ENCODE measurements at regions not wholly inside any gene's neighbourhood (a gene's known extent, or its start where the extent isn't known, plus 50 kb on each side); places are given as distances from the start of the nearest gene placed in this dataset.

- Histone ChIP-seq H3K27me3 (ENCODE audit: control insufficient read depth, insufficient read depth, low read length) (no peaks in the 10 kb centered on the region), H3K36me3 (ENCODE audit: control insufficient read depth, insufficient read depth, low read length) (no peaks in the 10 kb centered on the region), H3K4me1 (ENCODE audit: control insufficient read depth, insufficient read depth, low read length) (no peaks in the 10 kb centered on the region), H3K9ac (ENCODE audit: low read length) (no peak overlapping the region), H3K9me3 (ENCODE audit: control insufficient read depth, low read length) (no peaks in the 10 kb centered on the region), H3K4me3 (ENCODE audit: low read length) (no peak overlapping the region)
Observed at GRCh38 chr2:57617318-57617717, 429.3 kb upstream of the VRK2 start.

DNA sequence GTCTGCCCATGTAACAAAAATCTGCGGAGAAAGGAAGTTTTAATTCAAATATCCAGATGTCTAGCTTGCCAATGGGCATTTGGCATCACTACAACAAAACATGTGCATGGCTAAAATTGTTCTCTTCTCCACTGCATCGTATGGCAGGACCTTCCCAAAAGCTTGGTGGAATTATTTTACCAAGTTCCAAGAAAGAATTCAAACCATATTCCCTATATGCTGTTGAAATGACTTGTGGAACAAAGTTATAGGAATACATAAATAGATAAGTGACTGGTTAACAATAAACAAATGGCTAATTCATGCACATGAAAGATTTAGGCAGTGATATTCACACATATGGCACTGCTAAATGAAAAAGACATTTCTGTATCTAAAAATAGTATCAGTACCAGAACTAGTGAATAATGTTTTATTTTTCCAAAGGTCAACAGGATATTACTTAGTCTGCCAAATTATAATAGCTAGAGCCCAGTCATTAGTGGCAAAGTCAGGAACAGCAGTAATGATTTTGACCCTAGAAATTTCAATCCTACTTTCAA lies 425.4 kb upstream of the VRK2 start:
- no peak overlapping the region for H3K9ac ChIP-seq (ENCODE audit: low read length)
- no peaks in the 10 kb centered on the region for H3K36me3 ChIP-seq (ENCODE audit: control insufficient read depth, insufficient read depth, low read length)
- no peaks in the 10 kb centered on the region for H3K4me1 ChIP-seq (ENCODE audit: control insufficient read depth, insufficient read depth, low read length)
- no peaks in the 10 kb centered on the region for H3K9me3 ChIP-seq (ENCODE audit: control insufficient read depth, low read length)
- H3K4me3 ChIP-seq (ENCODE audit: low read length), result no peak overlapping the region
- no peaks in the 10 kb centered on the region for H3K27me3 ChIP-seq (ENCODE audit: control insufficient read depth, insufficient read depth, low read length)

DNA sequence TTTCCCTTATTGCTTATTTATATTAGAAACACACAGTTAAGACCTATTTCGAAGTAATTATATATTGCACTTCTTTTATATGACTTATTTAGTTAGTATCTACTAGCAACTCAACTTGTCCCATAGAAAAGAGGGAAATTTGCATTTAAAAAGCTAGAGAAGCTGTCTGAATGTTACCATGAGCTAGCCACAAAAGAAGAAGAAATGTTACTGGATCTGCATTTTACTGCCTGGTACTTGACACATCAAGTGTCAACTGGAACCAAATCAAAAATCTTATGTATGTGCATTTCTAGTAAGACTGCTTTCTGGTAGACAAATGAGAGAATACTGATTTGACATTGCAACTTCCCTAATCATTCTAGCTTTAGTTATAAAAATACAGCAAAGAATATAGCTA lies 424.6 kb upstream of the VRK2 start:
- no peaks in the 10 kb centered on the region for H3K4me1 ChIP-seq (ENCODE audit: control insufficient read depth, insufficient read depth, low read length)
- H3K9me3 ChIP-seq (ENCODE audit: control insufficient read depth, low read length), result no peaks in the 10 kb centered on the region
- H3K9ac ChIP-seq (ENCODE audit: low read length), result no peak overlapping the region
- H3K4me3 ChIP-seq (ENCODE audit: low read length), result no peak overlapping the region
- H3K36me3 ChIP-seq (ENCODE audit: control insufficient read depth, insufficient read depth, low read length), result no peaks in the 10 kb centered on the region
- H3K27me3 ChIP-seq (ENCODE audit: control insufficient read depth, insufficient read depth, low read length), result no peaks in the 10 kb centered on the region

- H3K27me3 ChIP-seq (ENCODE audit: control insufficient read depth, insufficient read depth, low read length), result no peaks in the 10 kb centered on the region
- H3K4me1 ChIP-seq (ENCODE audit: control insufficient read depth, insufficient read depth, low read length), result no peaks in the 10 kb centered on the region
- H3K9me3 ChIP-seq (ENCODE audit: control insufficient read depth, low read length), result no peaks in the 10 kb centered on the region
- no peak overlapping the region for H3K9ac ChIP-seq (ENCODE audit: low read length)
- H3K4me3 ChIP-seq (ENCODE audit: low read length), result no peak overlapping the region
- H3K36me3 ChIP-seq (ENCODE audit: control insufficient read depth, insufficient read depth, low read length), result no peaks in the 10 kb centered on the region
Observed at GRCh38 chr2:57656198-57656597, 390.4 kb upstream of the VRK2 start.

GRCh38 chr2:57669570-57669969 lies 377.0 kb upstream of the VRK2 start:
- Histone ChIP-seq H3K4me3 (ENCODE audit: low read length) (no peak overlapping the region), H3K36me3 (ENCODE audit: control insufficient read depth, insufficient read depth, low read length) (no peaks in the 10 kb centered on the region), H3K9me3 (ENCODE audit: control insufficient read depth, low read length) (no peaks in the 10 kb centered on the region), H3K27me3 (ENCODE audit: control insufficient read depth, insufficient read depth, low read length) (no peaks in the 10 kb centered on the region), H3K4me1 (ENCODE audit: control insufficient read depth, insufficient read depth, low read length) (no peaks in the 10 kb centered on the region), H3K9ac (ENCODE audit: low read length) (no peak overlapping the region)

- no peaks in the 10 kb centered on the region for H3K4me1 ChIP-seq (ENCODE audit: control insufficient read depth, insufficient read depth, low read length)
- H3K27me3 ChIP-seq (ENCODE audit: control insufficient read depth, insufficient read depth, low read length), result no peaks in the 10 kb centered on the region
- no peak overlapping the region for H3K9ac ChIP-seq (ENCODE audit: low read length)
- no peak overlapping the region for H3K4me3 ChIP-seq (ENCODE audit: low read length)
- no peaks in the 10 kb centered on the region for H3K36me3 ChIP-seq (ENCODE audit: control insufficient read depth, insufficient read depth, low read length)
- H3K9me3 ChIP-seq (ENCODE audit: control insufficient read depth, low read length), result no peaks in the 10 kb centered on the region
Observed at GRCh38 chr2:57674025-57674424, 372.6 kb upstream of the VRK2 start.

DNA sequence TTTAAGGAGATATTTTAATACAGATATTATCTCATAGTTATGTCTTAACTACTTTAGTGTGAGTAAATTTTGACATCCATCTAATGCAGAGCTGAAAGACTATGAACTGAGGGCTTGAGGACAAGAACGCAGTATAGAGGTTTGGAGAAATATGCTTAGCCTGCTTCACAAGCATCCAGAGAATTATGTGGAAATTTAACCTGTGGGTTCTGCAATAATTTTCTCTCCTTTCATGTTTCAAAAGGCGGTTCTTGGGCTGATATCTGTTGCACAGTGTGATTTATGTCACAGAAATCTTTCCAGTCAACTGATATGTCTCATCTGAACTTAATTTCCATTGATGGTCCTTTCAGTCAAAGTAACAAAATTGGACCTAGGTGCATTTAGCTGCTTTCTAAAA lies 371.9 kb upstream of the VRK2 start:
- H3K4me3 ChIP-seq (ENCODE audit: low read length), result no peak overlapping the region
- no peaks in the 10 kb centered on the region for H3K36me3 ChIP-seq (ENCODE audit: control insufficient read depth, insufficient read depth, low read length)
- H3K9ac ChIP-seq (ENCODE audit: low read length), result no peak overlapping the region
- H3K4me1 ChIP-seq (ENCODE audit: control insufficient read depth, insufficient read depth, low read length), result no peaks in the 10 kb centered on the region
- no peaks in the 10 kb centered on the region for H3K27me3 ChIP-seq (ENCODE audit: control insufficient read depth, insufficient read depth, low read length)
- H3K9me3 ChIP-seq (ENCODE audit: control insufficient read depth, low read length), result no peaks in the 10 kb centered on the region

DNA sequence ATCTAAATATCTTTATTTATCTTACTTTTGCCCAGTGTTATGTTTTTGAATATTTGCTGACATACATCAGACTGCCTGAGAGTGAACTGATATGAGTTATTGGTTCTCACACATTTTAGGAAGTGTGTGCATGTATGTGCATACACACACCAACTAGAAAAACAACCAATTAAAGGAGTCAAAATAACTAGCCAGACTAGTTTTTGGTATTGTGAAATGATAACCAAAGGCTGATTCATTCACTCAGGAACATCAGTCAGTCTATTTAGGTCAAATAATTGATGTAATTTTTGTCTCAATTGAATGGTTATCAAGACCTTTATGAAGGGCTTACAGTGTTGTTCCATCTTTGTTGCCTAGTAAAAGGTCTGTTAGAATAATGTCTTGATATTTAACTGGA lies 369.3 kb upstream of the VRK2 start:
- H3K4me3 ChIP-seq (ENCODE audit: low read length), result no peak overlapping the region
- H3K4me1 ChIP-seq (ENCODE audit: control insufficient read depth, insufficient read depth, low read length), result no peaks in the 10 kb centered on the region
- H3K9ac ChIP-seq (ENCODE audit: low read length), result no peak overlapping the region
- no peaks in the 10 kb centered on the region for H3K36me3 ChIP-seq (ENCODE audit: control insufficient read depth, insufficient read depth, low read length)
- H3K27me3 ChIP-seq (ENCODE audit: control insufficient read depth, insufficient read depth, low read length), result no peaks in the 10 kb centered on the region
- no peaks in the 10 kb centered on the region for H3K9me3 ChIP-seq (ENCODE audit: control insufficient read depth, low read length)

DNA sequence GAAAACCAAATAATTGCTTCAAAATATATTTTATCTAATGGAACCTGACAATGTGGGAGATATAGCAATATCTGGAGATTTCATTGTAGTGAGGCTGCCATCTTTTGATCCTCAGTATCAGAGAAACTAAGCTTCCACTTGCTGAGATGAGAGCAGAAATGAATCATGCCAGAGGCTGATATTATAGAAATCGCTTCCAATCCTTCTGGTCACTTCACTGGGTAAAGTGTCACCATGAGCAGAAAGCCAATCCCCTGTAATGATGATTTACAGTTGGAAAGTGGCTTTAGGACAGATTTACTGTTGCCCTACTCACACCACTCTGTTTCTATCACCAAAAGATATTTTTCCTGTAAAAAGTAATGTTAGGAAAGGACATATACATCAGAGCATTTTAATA lies 365.0 kb upstream of the VRK2 start:
- Histone ChIP-seq H3K9me3 (ENCODE audit: control insufficient read depth, low read length) (no peaks in the 10 kb centered on the region), H3K4me1 (ENCODE audit: control insufficient read depth, insufficient read depth, low read length) (no peaks in the 10 kb centered on the region), H3K36me3 (ENCODE audit: control insufficient read depth, insufficient read depth, low read length) (no peaks in the 10 kb centered on the region), H3K9ac (ENCODE audit: low read length) (no peak overlapping the region), H3K4me3 (ENCODE audit: low read length) (no peak overlapping the region), H3K27me3 (ENCODE audit: control insufficient read depth, insufficient read depth, low read length) (no peaks in the 10 kb centered on the region)

DNA sequence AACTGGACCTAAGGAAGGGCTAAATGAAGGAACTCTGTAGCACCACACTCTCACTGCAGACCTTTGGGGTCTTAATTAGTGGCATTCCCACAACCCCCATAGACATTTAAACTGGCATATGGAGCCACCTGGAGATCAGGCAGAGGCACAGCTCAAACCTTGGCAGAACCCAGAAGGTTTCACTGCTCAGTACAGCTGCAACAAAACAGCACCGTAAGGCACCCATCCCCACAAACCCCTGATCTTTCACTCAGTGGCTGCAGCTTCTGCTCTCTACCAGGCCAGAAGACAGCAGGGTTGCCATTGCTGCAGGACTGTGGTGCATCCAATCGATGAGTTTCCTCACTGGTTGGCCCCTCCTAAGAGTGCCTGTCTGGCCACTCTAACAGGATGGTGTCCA lies 361.6 kb upstream of the VRK2 start:
- Histone ChIP-seq H3K4me1 (ENCODE audit: control insufficient read depth, insufficient read depth, low read length) (no peaks in the 10 kb centered on the region), H3K27me3 (ENCODE audit: control insufficient read depth, insufficient read depth, low read length) (no peaks in the 10 kb centered on the region), H3K9ac (ENCODE audit: low read length) (no peak overlapping the region), H3K4me3 (ENCODE audit: low read length) (no peak overlapping the region), H3K36me3 (ENCODE audit: control insufficient read depth, insufficient read depth, low read length) (no peaks in the 10 kb centered on the region), H3K9me3 (ENCODE audit: control insufficient read depth, low read length) (no peaks in the 10 kb centered on the region)

DNA sequence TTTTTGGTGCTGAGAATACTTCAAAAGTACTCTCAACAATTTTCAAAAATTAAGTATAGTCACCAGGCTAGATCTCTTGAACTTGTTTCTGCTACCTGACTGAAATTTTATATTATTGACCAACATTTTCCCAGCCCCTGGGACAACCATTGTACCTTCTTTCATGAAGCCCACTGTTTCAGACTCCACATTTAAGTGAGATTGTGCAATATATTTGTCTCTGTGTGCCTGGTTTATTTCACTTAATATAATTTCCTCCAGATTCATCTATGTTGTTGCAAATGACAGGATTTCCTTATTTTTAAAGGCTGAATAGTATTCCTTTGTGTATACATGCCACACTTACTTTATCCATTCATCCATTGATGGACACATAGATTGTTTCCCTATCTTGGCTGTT lies 354.2 kb upstream of the VRK2 start:
- Histone ChIP-seq H3K27me3 (ENCODE audit: control insufficient read depth, insufficient read depth, low read length) (no peaks in the 10 kb centered on the region), H3K9me3 (ENCODE audit: control insufficient read depth, low read length) (no peaks in the 10 kb centered on the region), H3K4me3 (ENCODE audit: low read length) (no peak overlapping the region), H3K36me3 (ENCODE audit: control insufficient read depth, insufficient read depth, low read length) (no peaks in the 10 kb centered on the region), H3K9ac (ENCODE audit: low read length) (no peak overlapping the region), H3K4me1 (ENCODE audit: control insufficient read depth, insufficient read depth, low read length) (no peaks in the 10 kb centered on the region)

- H3K9me3 ChIP-seq (ENCODE audit: control insufficient read depth, low read length), result no peaks in the 10 kb centered on the region
- no peaks in the 10 kb centered on the region for H3K36me3 ChIP-seq (ENCODE audit: control insufficient read depth, insufficient read depth, low read length)
- H3K27me3 ChIP-seq (ENCODE audit: control insufficient read depth, insufficient read depth, low read length), result no peaks in the 10 kb centered on the region
- no peak overlapping the region for H3K9ac ChIP-seq (ENCODE audit: low read length)
- no peak overlapping the region for H3K4me3 ChIP-seq (ENCODE audit: low read length)
- no peaks in the 10 kb centered on the region for H3K4me1 ChIP-seq (ENCODE audit: control insufficient read depth, insufficient read depth, low read length)
Observed at GRCh38 chr2:57693177-57693576, 353.4 kb upstream of the VRK2 start.

DNA sequence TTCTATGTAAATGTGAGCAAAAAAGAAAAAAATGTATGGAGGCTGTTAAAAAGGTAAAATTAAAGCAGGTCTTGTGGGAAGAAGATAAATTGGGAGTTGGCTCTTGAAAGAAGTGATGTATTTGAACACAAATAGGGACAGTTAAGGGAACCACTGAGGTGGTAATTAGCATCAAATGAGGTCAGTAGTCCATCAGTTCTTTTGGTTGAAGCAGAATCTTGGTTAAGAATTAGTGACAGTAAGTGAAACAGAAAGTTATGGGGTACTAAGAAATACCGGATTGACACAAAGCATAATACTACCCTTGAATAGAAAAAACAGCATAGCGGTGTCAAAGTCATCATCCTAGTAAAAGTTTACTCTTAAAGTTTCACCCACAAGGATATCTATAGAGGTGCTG lies 352.6 kb upstream of the VRK2 start:
- H3K9me3 ChIP-seq (ENCODE audit: control insufficient read depth, low read length), result no peaks in the 10 kb centered on the region
- H3K4me1 ChIP-seq (ENCODE audit: control insufficient read depth, insufficient read depth, low read length), result no peaks in the 10 kb centered on the region
- no peak overlapping the region for H3K4me3 ChIP-seq (ENCODE audit: low read length)
- no peaks in the 10 kb centered on the region for H3K27me3 ChIP-seq (ENCODE audit: control insufficient read depth, insufficient read depth, low read length)
- no peak overlapping the region for H3K9ac ChIP-seq (ENCODE audit: low read length)
- no peaks in the 10 kb centered on the region for H3K36me3 ChIP-seq (ENCODE audit: control insufficient read depth, insufficient read depth, low read length)

Data from mucosa of stomach (tissue), 1 donor.